ENCODE measurements at regions not wholly inside any gene's neighbourhood (a gene's known extent, or its start where the extent isn't known, plus 50 kb on each side); places are given as distances from the start of the nearest gene placed in this dataset.

DNA sequence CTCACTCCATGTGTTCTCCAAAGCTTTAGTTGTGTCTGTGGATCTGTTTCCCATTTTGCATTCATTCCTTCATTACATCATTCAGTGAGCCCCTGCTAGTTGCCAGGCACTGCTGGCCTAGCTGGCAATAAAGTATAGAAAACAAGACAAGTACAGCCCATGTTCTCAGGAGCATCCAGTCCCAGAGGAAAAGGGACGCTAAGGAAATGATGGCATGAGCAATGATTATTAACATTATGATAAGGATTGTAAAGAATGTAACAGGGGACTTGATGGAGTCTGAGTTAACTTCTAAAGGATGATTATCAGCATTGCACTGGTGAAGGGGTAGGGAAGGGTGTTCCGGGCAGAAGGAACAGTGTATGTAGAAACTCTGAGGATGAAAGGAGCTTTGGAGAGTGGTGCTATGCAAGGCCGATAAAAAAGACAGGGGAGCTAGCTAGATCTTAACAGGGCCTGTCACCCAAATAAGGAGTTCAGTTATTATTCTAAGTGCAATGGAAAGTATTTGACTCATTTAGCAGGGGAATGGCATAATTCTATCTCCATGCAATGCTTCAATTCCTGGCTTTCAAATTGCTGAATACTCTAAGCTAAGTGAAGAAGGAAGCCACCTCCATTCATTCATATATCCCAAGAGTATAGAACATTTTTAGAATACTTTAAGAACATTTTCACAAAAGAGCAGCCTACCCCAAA is 258.2 kb upstream of the STT3B start:
- no peak overlapping the region for H3K27ac Mint-ChIP-seq
- H3K4me1 Mint-ChIP-seq: no peaks in the 10 kb centered on the region
- no peaks in the 10 kb centered on the region for H3K27me3 Mint-ChIP-seq
- H3K36me3 Mint-ChIP-seq (ENCODE audit: low read depth): peaks cover 2% of the 10 kb centered on the region
- POLR2A ChIA-PET: no interaction called here
- no peak for DNase-seq
- CTCF ChIA-PET: no interaction called here
- H3K9me3 Mint-ChIP-seq: peaks cover 2% of the 10 kb centered on the region
- no peak overlapping the region for H3K4me3 Mint-ChIP-seq

DNA sequence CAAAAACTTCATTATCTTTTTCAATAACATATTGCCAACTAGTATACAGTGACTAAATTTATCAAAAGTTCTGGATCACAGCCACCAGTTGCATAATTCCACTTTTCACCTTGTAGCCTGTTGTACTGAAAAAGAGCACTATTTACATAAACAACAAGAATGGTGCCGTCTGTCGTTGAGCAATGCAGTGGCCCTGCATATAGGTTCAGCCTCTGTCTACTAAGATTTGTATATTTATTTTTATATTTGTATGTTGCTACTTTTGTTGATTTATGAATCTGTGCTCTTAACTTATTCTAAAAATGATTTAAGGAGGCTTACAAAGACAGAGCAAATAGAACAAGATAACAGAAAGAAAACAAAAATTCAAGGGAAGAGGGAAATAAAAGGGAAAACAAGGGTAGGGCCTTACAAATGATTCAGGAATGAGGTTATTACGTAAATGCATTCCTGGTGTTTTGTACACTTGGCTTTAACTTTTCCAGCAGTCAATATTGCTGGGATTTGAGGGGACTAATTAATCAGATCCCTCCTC is 257.6 kb upstream of the STT3B start:
- ChIA-PET CTCF (no interaction called here), POLR2A (no interaction called here)
- Mint-ChIP-seq H3K4me3 (no peak overlapping the region), H3K4me1 (no peaks in the 10 kb centered on the region), H3K36me3 (ENCODE audit: low read depth) (peaks cover 2% of the 10 kb centered on the region), H3K27me3 (no peaks in the 10 kb centered on the region), H3K9me3 (peaks cover 2% of the 10 kb centered on the region), H3K27ac (no peak overlapping the region)
- DNase-seq: no peak

DNA sequence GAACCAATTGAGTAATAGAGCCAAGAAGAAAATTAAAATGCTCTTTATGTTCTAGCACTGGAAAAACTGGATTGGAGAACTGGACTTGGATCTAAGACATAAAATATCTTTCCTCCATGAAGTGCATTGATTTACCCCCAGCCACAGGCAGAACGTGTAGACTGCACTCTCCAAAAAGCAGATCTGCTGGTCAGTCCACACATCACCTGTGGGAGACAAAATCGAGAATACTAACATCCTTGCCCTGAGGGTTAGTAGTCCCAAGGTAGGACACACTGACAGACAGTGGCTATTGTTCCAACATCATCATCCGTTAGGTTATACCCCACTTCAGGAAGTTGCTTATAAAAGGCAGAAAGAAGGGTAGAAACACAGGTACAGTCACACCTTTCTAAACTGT is 257.1 kb upstream of the STT3B start:
- Mint-ChIP-seq H3K4me3 (no peak overlapping the region), H3K9me3 (peaks cover 6% of the 10 kb centered on the region), H3K4me1 (no peaks in the 10 kb centered on the region), H3K27me3 (no peaks in the 10 kb centered on the region), H3K36me3 (ENCODE audit: low read depth) (peaks cover 2% of the 10 kb centered on the region), H3K27ac (no peak overlapping the region)
- CTCF ChIA-PET: no interaction called here
- no peak for DNase-seq
- POLR2A ChIA-PET: no interaction called here

DNA sequence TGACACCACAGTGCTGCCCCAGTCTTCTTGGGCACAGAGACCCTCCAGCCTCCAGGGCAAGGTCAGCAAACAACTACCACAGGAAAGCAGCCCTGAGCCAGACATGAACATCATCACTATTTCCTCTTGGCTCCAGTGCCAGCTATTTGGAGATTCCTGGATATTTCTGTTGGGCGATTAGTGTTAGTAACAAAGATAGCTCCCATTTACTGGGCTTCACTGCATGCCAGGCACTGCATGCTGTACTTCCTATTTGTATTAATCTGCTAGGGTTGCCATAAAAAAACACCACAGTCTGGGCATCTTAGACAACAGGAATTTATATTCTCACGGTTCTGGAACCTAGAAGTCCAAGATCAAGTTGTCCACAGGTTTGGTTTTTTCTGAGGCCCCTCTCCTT is 255.1 kb upstream of the STT3B start:
- H3K27ac Mint-ChIP-seq: no peak overlapping the region
- peaks cover 5% of the 10 kb centered on the region for H3K9me3 Mint-ChIP-seq
- no peak overlapping the region for H3K4me3 Mint-ChIP-seq
- ChIA-PET POLR2A (no interaction called here), CTCF (interaction anchor here (1.6 kb wide), 1 partner anchor 10 kb away, joined by 6 read pairs; no protein-coding TSS in a partner anchor)
- no peak for DNase-seq
- H3K4me1 Mint-ChIP-seq: no peaks in the 10 kb centered on the region
- H3K36me3 Mint-ChIP-seq (ENCODE audit: low read depth): peaks cover 3% of the 10 kb centered on the region
- H3K27me3 Mint-ChIP-seq: no peaks in the 10 kb centered on the region

DNA sequence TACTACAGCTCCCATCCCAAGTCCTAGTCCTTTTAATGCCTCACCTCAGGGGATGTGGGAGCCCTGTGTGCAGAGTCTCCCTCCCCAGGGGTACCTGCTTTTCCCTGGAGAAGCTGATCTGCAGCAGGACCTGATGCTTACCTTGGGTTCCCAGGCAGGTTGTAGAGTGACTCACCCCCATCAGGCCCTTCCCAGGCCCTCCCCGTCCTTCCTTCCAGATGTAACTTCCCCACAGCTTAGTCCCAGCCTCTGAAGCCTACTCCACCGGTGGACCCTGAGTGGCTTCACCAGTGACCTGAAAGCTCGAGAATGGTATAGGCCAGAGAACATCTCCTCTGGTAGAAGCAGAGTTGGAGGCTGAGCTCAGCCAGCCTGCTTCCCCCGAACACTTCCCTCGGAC is 254.2 kb upstream of the STT3B start:
- H3K36me3 Mint-ChIP-seq (ENCODE audit: low read depth): peaks cover 3% of the 10 kb centered on the region
- H3K4me3 Mint-ChIP-seq: no peak overlapping the region
- ChIA-PET POLR2A (no interaction called here), CTCF (no interaction called here)
- no peak for DNase-seq
- no peaks in the 10 kb centered on the region for H3K4me1 Mint-ChIP-seq
- no peak overlapping the region for H3K27ac Mint-ChIP-seq
- H3K9me3 Mint-ChIP-seq: peaks cover 5% of the 10 kb centered on the region
- H3K27me3 Mint-ChIP-seq: no peaks in the 10 kb centered on the region

DNA sequence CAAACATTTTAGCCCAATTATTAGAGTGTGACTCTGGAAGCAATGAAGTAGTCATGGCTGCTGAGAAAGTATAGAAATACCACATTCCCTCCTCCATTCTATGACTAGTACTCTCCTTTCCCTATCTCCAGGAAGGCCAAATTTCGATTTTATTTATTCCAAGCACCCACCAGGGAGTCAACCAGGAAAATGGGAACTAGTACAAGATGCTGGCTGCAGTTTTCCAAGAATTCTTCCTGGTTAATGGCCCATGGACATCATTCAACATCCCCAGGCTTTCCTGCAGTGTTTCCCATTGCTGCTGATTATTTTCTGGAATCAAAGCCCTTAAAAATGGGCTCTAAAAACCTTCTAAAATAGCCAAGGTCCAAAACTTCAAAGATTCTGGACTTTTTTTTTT is 247.9 kb upstream of the STT3B start:
- Mint-ChIP-seq H3K27ac (no peak overlapping the region), H3K4me3 (no peak overlapping the region), H3K27me3 (no peaks in the 10 kb centered on the region), H3K36me3 (ENCODE audit: low read depth) (peaks cover 5% of the 10 kb centered on the region), H3K9me3 (peaks cover 5% of the 10 kb centered on the region), H3K4me1 (peaks cover 22% of the 10 kb centered on the region)
- POLR2A ChIA-PET: no interaction called here
- CTCF ChIA-PET: interaction anchor here (0.7 kb wide), 1 partner anchor 125 kb away, joined by 3 read pairs; no protein-coding TSS in a partner anchor
- DNase-seq: no peak

DNA sequence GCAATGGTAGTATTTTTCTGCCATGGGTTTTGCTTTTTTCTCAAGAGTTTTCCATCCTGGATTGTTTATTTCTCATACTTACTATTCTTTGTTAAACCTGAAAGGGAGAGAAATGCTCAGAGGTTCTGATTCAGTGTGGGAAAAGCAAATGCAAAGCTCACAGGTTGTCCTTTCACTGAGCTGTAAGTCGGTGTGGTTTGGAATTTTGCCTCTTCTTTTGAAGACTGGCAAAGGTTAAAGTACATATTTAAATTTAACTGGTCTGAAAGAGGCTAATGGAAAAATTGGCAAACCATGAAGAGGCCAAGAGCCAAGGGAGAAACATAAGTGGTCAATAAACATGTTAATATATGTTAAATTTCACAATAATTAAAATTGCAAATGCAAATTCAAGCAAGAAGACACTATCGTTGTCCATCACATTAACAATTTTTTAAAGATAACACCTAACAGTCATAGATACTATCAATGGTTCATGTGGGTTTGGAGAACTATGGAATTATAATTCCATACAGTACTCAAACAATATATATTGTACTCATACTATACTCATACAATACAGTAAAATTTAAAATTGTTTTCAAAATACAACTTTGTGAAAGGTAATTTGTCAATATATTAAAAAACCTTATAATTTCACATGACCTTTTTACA is 246.8 kb upstream of the STT3B start:
- Mint-ChIP-seq H3K36me3 (ENCODE audit: low read depth) (peaks cover 8% of the 10 kb centered on the region), H3K4me1 (peaks cover 31% of the 10 kb centered on the region), H3K4me3 (no peak overlapping the region), H3K27ac (no peak overlapping the region), H3K27me3 (no peaks in the 10 kb centered on the region), H3K9me3 (peaks cover 2% of the 10 kb centered on the region)
- ChIA-PET POLR2A (no interaction called here), CTCF (no interaction called here)
- no peak for DNase-seq

DNA sequence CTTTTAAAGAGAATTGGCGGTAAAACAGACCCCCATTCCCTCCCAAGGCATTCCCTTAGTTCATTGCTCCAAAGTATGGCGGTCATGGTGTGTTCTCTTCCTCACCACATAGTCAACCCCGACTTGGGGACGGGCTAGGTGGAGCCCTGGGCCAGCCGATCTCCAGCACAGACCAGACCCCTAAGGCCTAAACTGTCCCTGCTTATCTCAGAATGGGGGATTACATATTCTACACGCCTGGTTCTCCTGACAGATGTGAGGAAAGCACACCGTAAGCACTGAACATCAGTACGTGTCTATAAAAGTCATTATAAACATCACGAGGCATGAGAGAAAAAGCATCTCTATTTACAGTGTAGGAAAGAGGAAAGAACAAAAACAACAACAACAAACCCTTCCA is 244.5 kb upstream of the STT3B start:
- Mint-ChIP-seq H3K4me1 (peaks cover 31% of the 10 kb centered on the region), H3K27me3 (no peaks in the 10 kb centered on the region), H3K36me3 (ENCODE audit: low read depth) (peaks cover 6% of the 10 kb centered on the region), H3K4me3 (no peak overlapping the region), H3K9me3 (peaks cover 11% of the 10 kb centered on the region), H3K27ac (peak overlapping the region; percentile 39)
- ChIA-PET POLR2A (no interaction called here), CTCF (interaction anchor here (1.0 to 2.0 kb wide), 2 partner anchors 12 to 14 kb away, joined by 3 to 6 read pairs; no protein-coding TSS in a partner anchor)
- DNase-seq: no peak

DNA sequence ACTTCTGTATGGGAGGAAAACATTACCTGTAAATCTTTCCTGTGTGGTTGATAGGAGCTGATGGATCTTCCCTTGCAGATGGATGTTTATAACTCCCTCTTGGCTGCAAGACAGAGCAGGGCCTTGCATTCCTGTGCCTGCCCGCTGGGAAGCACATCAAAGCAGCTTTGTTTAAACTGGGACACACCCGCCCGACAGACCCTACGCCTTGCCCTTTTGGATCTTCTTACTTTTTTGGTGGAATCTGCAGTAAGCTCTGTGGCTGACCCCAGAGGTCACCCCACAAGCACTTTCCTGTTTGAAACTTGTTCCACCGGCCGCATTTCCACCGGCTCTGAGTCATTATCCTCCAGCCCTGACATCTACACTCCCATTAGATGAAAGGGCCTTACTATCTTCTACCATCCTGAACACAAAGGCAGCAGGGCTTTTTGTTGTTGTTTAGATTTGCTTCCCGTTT is 244.1 kb upstream of the STT3B start:
- DNase-seq: peak; percentile 53
- ChIA-PET CTCF (interaction anchor here (1.0 to 2.0 kb wide), 2 partner anchors 12 to 14 kb away, joined by 3 to 6 read pairs; no protein-coding TSS in a partner anchor), POLR2A (no interaction called here)
- Mint-ChIP-seq H3K9me3 (peaks cover 12% of the 10 kb centered on the region), H3K4me1 (peaks cover 31% of the 10 kb centered on the region), H3K4me3 (peak overlapping the region; percentile 17), H3K27ac (peak overlapping the region; percentile 39), H3K27me3 (no peaks in the 10 kb centered on the region), H3K36me3 (ENCODE audit: low read depth) (peaks cover 4% of the 10 kb centered on the region)

DNA sequence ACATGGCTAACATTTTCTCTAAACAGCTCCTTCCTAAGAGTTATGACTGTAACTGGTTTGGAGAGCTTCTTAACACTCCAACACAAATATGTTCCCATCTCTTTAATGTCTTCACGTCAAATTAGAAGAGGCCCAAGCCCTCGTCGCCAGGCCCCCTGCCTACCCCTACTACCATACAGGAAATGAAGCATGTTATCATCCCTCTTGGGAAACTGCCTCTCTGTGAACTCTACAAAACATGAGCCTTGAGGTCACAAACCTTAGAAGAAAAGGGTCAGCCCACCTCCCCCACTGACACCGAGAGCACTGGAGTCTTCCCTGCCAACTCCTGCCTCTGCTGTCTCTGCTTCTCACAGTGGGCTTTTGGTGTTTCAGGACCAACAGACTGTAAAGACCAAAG is 243.1 kb upstream of the STT3B start:
- no peak for DNase-seq
- peaks cover 31% of the 10 kb centered on the region for H3K4me1 Mint-ChIP-seq
- ChIA-PET POLR2A (no interaction called here), CTCF (no interaction called here)
- peaks cover 12% of the 10 kb centered on the region for H3K9me3 Mint-ChIP-seq
- H3K27me3 Mint-ChIP-seq: no peaks in the 10 kb centered on the region
- peaks cover 4% of the 10 kb centered on the region for H3K36me3 Mint-ChIP-seq (ENCODE audit: low read depth)
- no peak overlapping the region for H3K4me3 Mint-ChIP-seq
- peak overlapping the region; percentile 81 for H3K27ac Mint-ChIP-seq

DNA sequence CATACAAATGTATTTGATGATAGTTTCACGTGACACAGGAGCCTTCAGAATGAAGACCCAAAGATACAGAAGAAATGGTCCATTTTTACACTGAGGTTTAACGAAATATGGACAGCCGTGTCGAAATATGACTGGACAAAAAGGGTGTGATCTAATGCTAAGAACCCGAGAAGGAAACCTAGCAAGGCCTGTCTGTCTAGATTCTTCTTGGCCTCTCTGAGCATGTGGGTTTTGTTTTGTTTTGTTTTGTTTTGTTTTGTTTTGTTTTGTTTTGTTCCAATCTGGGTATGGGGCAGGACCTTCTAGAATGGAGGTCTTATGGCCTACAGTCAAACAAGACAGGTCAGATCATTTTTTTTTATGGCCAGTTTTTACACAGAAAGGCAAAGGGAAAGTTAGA is 242.7 kb upstream of the STT3B start:
- ChIA-PET POLR2A (no interaction called here), CTCF (no interaction called here)
- Mint-ChIP-seq H3K27ac (peak overlapping the region; percentile 81), H3K9me3 (peaks cover 12% of the 10 kb centered on the region), H3K27me3 (no peaks in the 10 kb centered on the region), H3K36me3 (ENCODE audit: low read depth) (peaks cover 4% of the 10 kb centered on the region), H3K4me1 (peaks cover 31% of the 10 kb centered on the region), H3K4me3 (no peak overlapping the region)
- DNase-seq: no peak

DNA sequence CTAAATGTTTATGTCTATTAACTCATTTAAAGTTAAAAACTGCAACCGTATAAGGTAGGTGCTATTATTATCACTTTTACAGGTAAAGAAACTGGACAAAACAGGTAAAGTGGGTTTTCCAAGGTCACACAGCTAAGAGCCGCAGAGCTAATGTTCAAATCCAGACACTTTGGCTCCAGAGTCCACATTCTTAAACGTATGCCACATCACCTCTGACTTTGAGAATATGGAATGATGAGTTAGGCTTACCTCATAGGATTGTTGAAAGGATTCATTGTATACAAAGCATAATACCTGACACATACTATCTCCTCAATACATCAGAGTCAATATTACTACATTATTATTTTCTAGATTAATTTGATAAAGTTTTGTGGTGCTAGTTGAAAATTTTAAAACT is 240.9 kb upstream of the STT3B start:
- H3K36me3 Mint-ChIP-seq (ENCODE audit: low read depth): peaks cover 4% of the 10 kb centered on the region
- CTCF ChIA-PET: no interaction called here
- no peak overlapping the region for H3K4me3 Mint-ChIP-seq
- DNase-seq: no peak
- H3K27me3 Mint-ChIP-seq: no peaks in the 10 kb centered on the region
- POLR2A ChIA-PET: no interaction called here
- no peak overlapping the region for H3K27ac Mint-ChIP-seq
- peaks cover 15% of the 10 kb centered on the region for H3K9me3 Mint-ChIP-seq
- peaks cover 31% of the 10 kb centered on the region for H3K4me1 Mint-ChIP-seq

DNA sequence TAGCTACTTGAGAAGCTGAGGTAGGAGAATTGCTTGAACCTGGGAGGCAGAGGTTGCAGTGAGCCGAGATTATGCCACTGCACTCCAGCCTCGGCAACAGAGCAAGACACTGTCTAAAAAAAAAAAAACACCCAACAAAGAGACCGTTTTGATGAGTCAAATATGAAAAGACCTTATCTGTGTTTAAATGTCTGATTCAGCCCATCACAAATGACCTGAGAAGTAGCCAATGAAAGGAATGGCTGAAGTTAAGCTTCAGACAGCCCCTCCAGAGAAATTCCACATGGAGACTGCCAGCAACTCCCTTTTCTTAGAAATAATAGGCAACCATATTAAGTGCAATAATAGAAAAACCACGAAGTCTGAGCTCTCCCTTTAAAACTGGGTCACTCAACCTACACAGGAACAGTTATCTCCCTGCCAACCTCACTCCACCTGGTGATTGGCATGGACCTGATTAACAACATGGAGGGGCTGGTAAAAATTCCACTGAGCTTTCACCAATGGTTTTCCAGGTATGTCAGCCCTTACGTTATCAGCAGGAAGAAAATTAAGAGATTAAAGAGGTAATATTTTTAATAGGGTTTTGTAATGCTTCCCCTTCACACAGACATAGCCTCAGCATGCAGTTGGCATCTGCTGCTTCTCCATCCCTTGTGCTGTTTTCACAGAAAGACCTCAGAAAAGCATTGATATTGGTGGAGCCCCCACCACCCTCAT is 238.1 kb upstream of the STT3B start:
- ChIA-PET POLR2A (no interaction called here), CTCF (interaction anchor here (0.6 to 1.6 kb wide), 2 partner anchors 25 to 169 kb away, joined by 3 to 7 read pairs; no protein-coding TSS in a partner anchor)
- no peaks in the 10 kb centered on the region for H3K27me3 Mint-ChIP-seq
- no peak overlapping the region for H3K27ac Mint-ChIP-seq
- H3K4me1 Mint-ChIP-seq: peaks cover 11% of the 10 kb centered on the region
- DNase-seq: no peak
- H3K9me3 Mint-ChIP-seq: peaks cover 24% of the 10 kb centered on the region
- H3K36me3 Mint-ChIP-seq (ENCODE audit: low read depth): peaks cover 6% of the 10 kb centered on the region
- H3K4me3 Mint-ChIP-seq: no peak overlapping the region

Data from activated CD4-positive, alpha-beta T cell treated with anti-CD3 and anti-CD28 coated beads, Interleukin-2, amount 10 ng/mL, durations not matched to agents 7 days and 5 days (primary cell).